PC-9 (cell line): ENCODE measurements at regions not wholly inside any gene's neighbourhood (a gene's known extent, or its start where the extent isn't known, plus 50 kb on each side); places are given as distances from the start of the nearest gene placed in this dataset.

Experiments used
- BruUV-seq: library from RNA; stranded (reverse); fragments of 400-500 nt; replicated peaks from 2 replicates; lab custom pipeline; 2021; lab: Mats Ljungman, UMichigan
- CTCF ChIA-PET: fragments of 300-600 bp; sonication (Branson Sonifier 250); formaldehyde crosslinking; loops from one replicate; lab custom pipeline; 2022; ENCODE audit warnings: antibody characterized with exemption; lab: Charles Lee
- POLR2A ChIA-PET: fragments of 300-600 bp; sonication (Branson Sonifier 250); formaldehyde crosslinking; loops from one replicate; lab custom pipeline; 2022; ENCODE audit warnings: antibody characterized with exemption; ENCODE audit not compliant: unreplicated experiment; lab: Charles Lee
- DNase-seq, 2 experiments: peaks; one replicate each; pipeline versions ENCODE4 v3.0.0 to v3.0.0-alpha.2; 2015 to 2022; ENCODE audit warnings: mixed read lengths in 1 of 2
- H2AFZ ChIP-seq: fragments of 200-600 bp; sonication (generic); 2 replicates; pipeline ENCODE4 v1.8.1; 2017; ENCODE audit warnings: antibody characterized with exemption
- H3F3A ChIP-seq: fragments of 200-600 bp; sonication (generic); 2 replicates; pipeline ENCODE4 v1.8.1; 2017; ENCODE audit warnings: antibody characterized with exemption, mild to moderate bottlenecking, low read depth; ENCODE audit not compliant: insufficient read depth
- H3K27ac ChIP-seq: fragments of 200-600 bp; sonication (generic); 2 replicates; pipeline ENCODE4 v1.6.1; 2016; ENCODE audit warnings: mixed run types
- H3K27me3 ChIP-seq: fragments of 200-600 bp; sonication (generic); 2 replicates; pipeline ENCODE4 v1.6.1; 2016; ENCODE audit warnings: low read depth, mixed run types; ENCODE audit not compliant: insufficient read depth
- H3K36me3 ChIP-seq: fragments of 200-600 bp; sonication (generic); 2 replicates; pipeline ENCODE4 v1.6.1; 2016; ENCODE audit warnings: low read depth, mixed run types
- H3K4me1 ChIP-seq: fragments of 200-600 bp; sonication (generic); replicated peaks from 2 replicates; pipeline ENCODE4 v1.6.1; 2016; ENCODE audit warnings: mixed run types; ENCODE audit not compliant: insufficient read depth
- H3K4me2 ChIP-seq: fragments of 200-600 bp; sonication (generic); 2 replicates; pipeline ENCODE4 v1.6.1; 2017; ENCODE audit warnings: mixed run types
- H3K4me3 ChIP-seq: fragments of 200-600 bp; sonication (generic); 2 replicates; pipeline ENCODE4 v1.6.1; 2016; ENCODE audit warnings: mixed run types
- H3K79me2 ChIP-seq: fragments of 200-600 bp; sonication (generic); 2 replicates; pipeline ENCODE4 v1.6.1; 2017; ENCODE audit warnings: low read depth, mixed run types
- H3K9me2 ChIP-seq: fragments of 200-600 bp; sonication (generic); 2 replicates; pipeline ENCODE4 v1.8.1; 2017; ENCODE audit warnings: mild to moderate bottlenecking; ENCODE audit not compliant: insufficient read depth
- H3K9me3 ChIP-seq: fragments of 200-600 bp; sonication (generic); 2 replicates; pipeline ENCODE4 v1.8.1; 2016; ENCODE audit warnings: low read depth; ENCODE audit not compliant: insufficient read depth
- H4K20me1 ChIP-seq: fragments of 200-600 bp; sonication (generic); 2 replicates; pipeline ENCODE4 v1.8.1; 2017; ENCODE audit not compliant: insufficient read depth
- EZH2 ChIP-seq: fragments of 200-600 bp; sonication (generic); IDR thresholded peaks from 2 replicates; pipeline ENCODE4 v1.8.0; 2017; ENCODE audit warnings: antibody characterized with exemption, low read depth
- intact Hi-C: fragments of 100-400 bp; cut with micrococcal nuclease; formaldehyde crosslinking; loops from one replicate; pipeline ENCODE4 v1.10.0; 2022; ENCODE audit not compliant: unreplicated experiment
- TF ChIP-seq, protein P1 (sequence below): fragments of 200-600 bp; sonication (generic); conservative IDR thresholded peaks from 2 replicates; pipeline ENCODE4 v1.6.1; 2017; ENCODE audit warnings: mixed run types, antibody characterized with exemption, mild to moderate bottlenecking, moderate library complexity

DNA sequence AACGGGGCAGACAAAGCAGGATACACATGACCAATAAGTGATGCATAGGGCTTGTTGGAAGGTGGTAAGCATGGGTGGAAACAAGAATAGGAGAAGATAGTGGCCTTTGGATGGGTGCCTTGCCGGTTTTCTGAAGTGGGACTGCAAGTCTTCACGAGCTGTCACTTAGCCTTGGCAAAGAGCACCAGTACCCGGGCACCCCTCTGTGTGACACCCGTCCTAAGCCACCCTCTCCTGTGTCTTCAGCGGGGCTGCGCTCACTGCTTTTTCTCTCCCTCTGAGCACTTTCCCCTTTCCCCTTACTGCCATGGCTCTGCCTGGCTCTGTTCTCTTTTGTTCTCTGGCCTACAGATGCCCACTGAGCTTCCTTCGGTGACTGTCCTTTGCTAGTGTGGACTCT is 399.7 kb upstream of the MKI67 start:
- H3K27me3 ChIP-seq = peaks cover 50% of the 10 kb centered on the region
- no peaks in the 10 kb centered on the region for H3K4me1 ChIP-seq
- no peaks in the 10 kb centered on the region for H3K36me3 ChIP-seq
- CTCF ChIA-PET = no interaction called here
- intact Hi-C loops = no loop called here
- DNase-seq = no peak
- POLR2A ChIA-PET = no interaction called here
- H3K79me2 ChIP-seq = no peaks in the 10 kb centered on the region
- TF ChIP-seq, protein P1, sequence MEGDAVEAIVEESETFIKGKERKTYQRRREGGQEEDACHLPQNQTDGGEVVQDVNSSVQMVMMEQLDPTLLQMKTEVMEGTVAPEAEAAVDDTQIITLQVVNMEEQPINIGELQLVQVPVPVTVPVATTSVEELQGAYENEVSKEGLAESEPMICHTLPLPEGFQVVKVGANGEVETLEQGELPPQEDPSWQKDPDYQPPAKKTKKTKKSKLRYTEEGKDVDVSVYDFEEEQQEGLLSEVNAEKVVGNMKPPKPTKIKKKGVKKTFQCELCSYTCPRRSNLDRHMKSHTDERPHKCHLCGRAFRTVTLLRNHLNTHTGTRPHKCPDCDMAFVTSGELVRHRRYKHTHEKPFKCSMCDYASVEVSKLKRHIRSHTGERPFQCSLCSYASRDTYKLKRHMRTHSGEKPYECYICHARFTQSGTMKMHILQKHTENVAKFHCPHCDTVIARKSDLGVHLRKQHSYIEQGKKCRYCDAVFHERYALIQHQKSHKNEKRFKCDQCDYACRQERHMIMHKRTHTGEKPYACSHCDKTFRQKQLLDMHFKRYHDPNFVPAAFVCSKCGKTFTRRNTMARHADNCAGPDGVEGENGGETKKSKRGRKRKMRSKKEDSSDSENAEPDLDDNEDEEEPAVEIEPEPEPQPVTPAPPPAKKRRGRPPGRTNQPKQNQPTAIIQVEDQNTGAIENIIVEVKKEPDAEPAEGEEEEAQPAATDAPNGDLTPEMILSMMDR = no peak
- no peak for TF ChIP-seq EZH2
- H3K27ac ChIP-seq = no peak overlapping the region
- H3K9me3 ChIP-seq = no peaks in the 10 kb centered on the region
- BruUV-seq = no TSS peak
- H3K4me2 ChIP-seq = no peak overlapping the region
- no peaks in the 10 kb centered on the region for H4K20me1 ChIP-seq
- H3K9me2 ChIP-seq = no peaks in the 10 kb centered on the region
- H3K4me3 ChIP-seq = no peak overlapping the region
- no peaks in the 10 kb centered on the region for H3F3A ChIP-seq
- H2AFZ ChIP-seq = no peak overlapping the region

DNA sequence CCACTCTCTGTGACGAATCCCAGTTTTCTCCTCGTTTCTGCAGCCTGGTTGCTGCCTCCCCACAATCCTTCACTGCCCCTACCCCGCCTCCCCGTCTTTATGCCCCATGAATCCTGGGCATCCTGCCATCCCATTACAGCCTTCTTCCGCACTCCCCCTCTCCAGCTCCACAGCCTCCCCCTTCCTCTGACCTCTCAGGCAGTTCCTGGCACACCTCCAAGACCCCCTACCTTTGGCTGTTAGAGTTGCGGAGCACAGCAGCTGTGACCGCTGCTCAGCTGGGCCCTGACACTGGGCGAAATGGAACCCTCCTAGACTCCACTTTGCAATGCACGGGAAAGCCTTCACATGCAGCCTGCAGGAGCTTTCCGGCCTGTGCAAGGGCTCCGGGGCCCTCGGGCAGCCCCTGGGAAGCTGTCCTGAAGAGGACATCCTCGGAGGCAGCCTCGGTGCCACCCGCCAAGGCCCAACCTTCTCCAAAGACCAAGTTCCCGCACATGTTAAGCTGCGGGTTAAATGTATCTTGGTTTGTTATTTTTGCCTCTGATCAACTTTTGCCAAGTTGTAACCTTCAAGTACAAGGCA is 400.7 kb upstream of the MKI67 start:
- H3K36me3 ChIP-seq = no peaks in the 10 kb centered on the region
- no peaks in the 10 kb centered on the region for H3K4me1 ChIP-seq
- no peaks in the 10 kb centered on the region for H4K20me1 ChIP-seq
- H3F3A ChIP-seq = no peaks in the 10 kb centered on the region
- H3K79me2 ChIP-seq = no peaks in the 10 kb centered on the region
- intact Hi-C loops = no loop called here
- H2AFZ ChIP-seq = no peak overlapping the region
- no peak for DNase-seq
- no TSS peak for BruUV-seq
- no peak overlapping the region for H3K27ac ChIP-seq
- no peaks in the 10 kb centered on the region for H3K9me2 ChIP-seq
- H3K9me3 ChIP-seq = no peaks in the 10 kb centered on the region
- H3K27me3 ChIP-seq = peaks cover 49% of the 10 kb centered on the region
- TF ChIP-seq, protein P1 = no peak
- TF ChIP-seq EZH2 = no peak
- H3K4me3 ChIP-seq = no peak overlapping the region
- POLR2A ChIA-PET = no interaction called here
- no peak overlapping the region for H3K4me2 ChIP-seq
- CTCF ChIA-PET = no interaction called here

- no peak overlapping the region for H3K4me2 ChIP-seq
- no peaks in the 10 kb centered on the region for H3K36me3 ChIP-seq
- ChIA-PET CTCF (no interaction called here), POLR2A (no interaction called here)
- intact Hi-C loops = no loop called here
- H3K9me3 ChIP-seq = no peaks in the 10 kb centered on the region
- no TSS peak for BruUV-seq
- TF ChIP-seq, protein P1 = no peak
- TF ChIP-seq EZH2 = no peak
- no peak overlapping the region for H3K4me3 ChIP-seq
- no peak for DNase-seq
- no peak overlapping the region for H2AFZ ChIP-seq
- no peaks in the 10 kb centered on the region for H3K9me2 ChIP-seq
- H4K20me1 ChIP-seq = no peaks in the 10 kb centered on the region
- no peaks in the 10 kb centered on the region for H3K4me1 ChIP-seq
- H3F3A ChIP-seq = no peaks in the 10 kb centered on the region
- H3K27me3 ChIP-seq = peaks cover 43% of the 10 kb centered on the region
- no peak overlapping the region for H3K27ac ChIP-seq
- no peaks in the 10 kb centered on the region for H3K79me2 ChIP-seq
Measured at GRCh38 chr10:128527711-128528110, 401.5 kb upstream of the MKI67 start.
